D721Med (cell line): ENCODE measurements at regions not wholly inside any gene's neighbourhood (a gene's known extent, or its start where the extent isn't known, plus 50 kb on each side); places are given as distances from the start of the nearest gene placed in this dataset.
"Not testable (repeated sequence)": the region's sequence is repeated elsewhere in the genome, so short reads cannot be mapped to it uniquely, and the experiment has no call there.

ENCODE experiments used
- DNase-seq: peaks from one replicate; pipeline ENCODE4 v3.0.0; 2011; ENCODE audit warnings: low spot score; ENCODE audit not compliant: insufficient read length
- FAIRE-seq: peaks from 2 replicates; lab custom pipeline; 2011; peaks lifted over from hg19 to GRCh38; lab: Jason Lieb, UNC
- CTCF ChIP-seq: IDR thresholded peaks from 2 replicates; pipeline ENCODE4 v1.5.1; 2012; ENCODE audit warnings: mild to moderate bottlenecking, control low read depth; ENCODE audit not compliant: insufficient read depth; ENCODE audit errors: missing control alignments

GRCh38 chr16:76670125-76670857, 393.1 kb downstream of the CNTNAP4 start:
- no peak for TF ChIP-seq CTCF
- FAIRE-seq (no peak), DNase-seq (no peak)

GRCh38 chr16:76676356-76676755, 399.2 kb downstream of the CNTNAP4 start:
- TF ChIP-seq CTCF: no peak
- FAIRE-seq: no peak
- DNase-seq: no peak

- FAIRE-seq (no peak), DNase-seq (no peak)
- no peak for TF ChIP-seq CTCF
These were observed 404.1 kb downstream of the CNTNAP4 start for GRCh38 chr16:76681296-76681695.

GRCh38 chr16:76683051-76683450, 405.9 kb downstream of the CNTNAP4 start:
- DNase-seq (no peak), FAIRE-seq (no peak)
- no peak for TF ChIP-seq CTCF

- TF ChIP-seq CTCF: no peak
- FAIRE-seq: no peak
- DNase-seq: no peak
These were observed 419.7 kb downstream of the CNTNAP4 start for GRCh38 chr16:76696876-76697275.

- no peak for TF ChIP-seq CTCF
- no peak for DNase-seq
- FAIRE-seq: no peak
These were observed 428.7 kb downstream of the CNTNAP4 start for GRCh38 chr16:76705892-76706291.

GRCh38 chr16:76713191-76713590, 436.0 kb downstream of the CNTNAP4 start:
- FAIRE-seq (no peak), DNase-seq (no peak)
- TF ChIP-seq CTCF: no peak

GRCh38 chr16:76716251-76716650, 439.1 kb downstream of the CNTNAP4 start:
- not testable (repeated sequence) for DNase-seq, FAIRE-seq
